AG04450 (cell line): ENCODE measurements at regions not wholly inside any gene's neighbourhood (a gene's known extent, or its start where the extent isn't known, plus 50 kb on each side); places are given as distances from the start of the nearest gene placed in this dataset.

Experiments used
- CTCF ChIA-PET: fragments of 300-600, 350-600 bp; formaldehyde crosslinking; extraction: SDS; loops from one replicate; lab custom pipeline; 2022; ENCODE audit warnings: antibody characterized with exemption, inconsistent platforms; lab: Charles Lee
- POLR2A ChIA-PET: fragments of 350-600 bp; formaldehyde crosslinking; extraction: SDS; loops from one replicate; lab custom pipeline; 2021; ENCODE audit warnings: antibody characterized with exemption, inconsistent platforms; lab: Yijun Ruan, JAX
- DNase-seq: peaks from one replicate; pipeline ENCODE4 v3.0.0-alpha.2; 2011; ENCODE audit warnings: low read depth, low spot score
- H3K27ac ChIP-seq: one replicate; pipeline ENCODE4 v1.5.1; 2012; ENCODE audit warnings: low read depth, low read length, control low read depth
- H3K27me3 ChIP-seq: one replicate; pipeline ENCODE4 v1.6.0; 2012; ENCODE audit warnings: low read length; ENCODE audit not compliant: control insufficient read depth, insufficient read depth
- H3K4me3 ChIP-seq: 2 replicates; pipeline ENCODE4 v1.5.1; 2011; ENCODE audit warnings: mild to moderate bottlenecking, low read depth, low read length, control low read depth
- H3K9me3 ChIP-seq: 2 replicates; pipeline ENCODE4 v1.5.1; 2012; ENCODE audit warnings: low read length; ENCODE audit not compliant: control insufficient read depth, insufficient read depth
- CTCF ChIP-seq: IDR thresholded peaks from 2 replicates; pipeline ENCODE4 v1.5.1; 2011; ENCODE audit warnings: low read depth, low read length, control low read depth, inconsistent platforms

DNA sequence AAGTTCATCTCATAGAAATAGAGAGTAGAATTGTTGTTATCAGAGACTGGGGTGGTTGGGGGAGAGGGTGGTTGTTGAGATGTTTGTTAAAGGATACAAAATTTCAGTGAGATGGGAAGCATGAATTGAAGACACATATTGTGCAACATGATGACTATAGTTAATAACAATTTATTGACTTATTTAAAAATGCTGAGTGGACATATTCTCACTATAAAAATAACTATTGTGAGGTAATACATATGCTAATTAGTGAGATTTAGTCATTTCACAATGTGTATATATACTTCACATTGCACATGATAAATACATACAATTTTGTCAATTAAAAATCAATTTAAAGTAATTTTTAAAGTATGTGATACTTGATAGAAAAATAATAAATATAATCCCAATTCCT is 722.5 kb upstream of the CHD1 start:
- Histone ChIP-seq H3K4me3 (no peak overlapping the region), H3K27me3 (no peaks in the 10 kb centered on the region), H3K9me3 (no peaks in the 10 kb centered on the region), H3K27ac (no peak overlapping the region)
- ChIA-PET CTCF (no interaction called here), POLR2A (no interaction called here)
- no peak for TF ChIP-seq CTCF
- DNase-seq: no peak

DNA sequence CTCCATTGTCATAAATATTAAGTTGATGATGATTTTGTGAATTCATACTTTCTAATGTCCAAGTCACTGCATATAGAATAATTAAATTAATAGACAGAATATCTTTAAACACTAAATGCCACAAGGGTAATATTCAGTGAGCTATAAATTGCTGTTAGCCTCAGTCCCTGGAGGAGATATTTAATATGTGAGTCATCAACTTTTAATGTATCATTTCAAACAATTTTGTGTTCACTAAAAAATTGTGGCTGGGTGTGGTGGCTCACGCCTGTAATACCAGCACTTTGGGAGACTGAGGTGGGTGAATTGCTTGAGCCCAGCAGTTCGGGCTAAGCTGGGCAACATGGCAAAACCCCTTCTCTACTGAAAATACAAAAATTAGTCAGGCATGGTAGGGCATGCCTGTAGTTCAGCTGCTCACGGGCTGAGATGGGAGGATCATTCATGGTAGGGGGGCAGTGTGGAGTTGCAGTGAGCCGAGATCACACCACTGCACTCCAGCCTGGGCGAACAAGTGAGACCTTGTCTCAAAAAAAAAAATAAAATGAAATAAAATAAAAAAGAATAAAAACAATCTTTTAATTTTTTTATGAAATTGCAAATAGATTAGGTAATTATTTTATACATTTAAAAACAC is 717.3 kb upstream of the CHD1 start:
- DNase-seq: no peak
- TF ChIP-seq CTCF: no peak
- Histone ChIP-seq H3K27me3 (no peaks in the 10 kb centered on the region), H3K4me3 (no peak overlapping the region), H3K9me3 (peaks cover 6% of the 10 kb centered on the region; the same call in 1 of the 2 replicates), H3K27ac (no peak overlapping the region)
- ChIA-PET POLR2A (no interaction called here), CTCF (no interaction called here)

- no peak for DNase-seq
- Histone ChIP-seq H3K27ac (no peak overlapping the region), H3K4me3 (no peak overlapping the region), H3K27me3 (no peaks in the 10 kb centered on the region), H3K9me3 (peaks cover 6% of the 10 kb centered on the region; the same call in 1 of the 2 replicates)
- ChIA-PET POLR2A (no interaction called here), CTCF (no interaction called here)
- no peak for TF ChIP-seq CTCF
Observed at GRCh38 chr5:99644822-99645221, 716.0 kb upstream of the CHD1 start.

GRCh38 chr5:99640646-99641045 is 711.8 kb upstream of the CHD1 start:
- CTCF ChIA-PET: no interaction called here
- peaks cover 6% of the 10 kb centered on the region; the same call in 1 of the 2 replicates for H3K9me3 ChIP-seq
- H3K27me3 ChIP-seq: no peaks in the 10 kb centered on the region
- TF ChIP-seq CTCF: no peak
- H3K4me3 ChIP-seq: no peak overlapping the region
- POLR2A ChIA-PET: no interaction called here
- DNase-seq: no peak
- H3K27ac ChIP-seq: no peak overlapping the region

DNA sequence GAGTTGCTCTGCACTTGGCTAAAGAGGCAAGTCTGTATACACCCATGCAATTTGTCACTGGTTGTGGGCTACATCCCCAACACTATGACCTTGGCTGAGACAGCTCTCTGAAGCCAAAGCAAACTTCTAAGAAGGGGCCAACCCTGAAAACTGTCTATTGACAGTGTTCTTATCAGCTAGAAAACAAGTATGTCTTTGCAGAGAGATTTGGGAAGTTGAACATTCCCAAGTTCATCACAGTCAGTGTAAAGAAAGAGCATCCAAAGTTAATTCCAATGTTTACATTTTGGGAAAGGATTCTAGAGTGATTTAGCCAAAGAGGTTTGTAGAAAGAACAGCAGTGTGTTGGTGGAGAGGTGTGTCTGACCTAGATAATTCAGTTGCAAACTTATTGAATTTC is 711.1 kb upstream of the CHD1 start:
- CTCF ChIA-PET: no interaction called here
- H3K4me3 ChIP-seq: no peak overlapping the region
- no peaks in the 10 kb centered on the region for H3K27me3 ChIP-seq
- peaks cover 6% of the 10 kb centered on the region; the same call in 1 of the 2 replicates for H3K9me3 ChIP-seq
- POLR2A ChIA-PET: no interaction called here
- TF ChIP-seq CTCF: no peak
- no peak overlapping the region for H3K27ac ChIP-seq
- DNase-seq: no peak
